HL-60/S4 (cell line): ENCODE measurements at regions not wholly inside any gene's neighbourhood (a gene's known extent, or its start where the extent isn't known, plus 50 kb on each side); places are given as distances from the start of the nearest gene placed in this dataset.

ENCODE experiments used
- in situ Hi-C: fragments of 300-500 bp; cut with MboI; formaldehyde crosslinking; loops from 2 replicates; pipeline ENCODE4 v1.14.3; 2022; ENCODE audit warnings: low sequenced_read_pairs

DNA sequence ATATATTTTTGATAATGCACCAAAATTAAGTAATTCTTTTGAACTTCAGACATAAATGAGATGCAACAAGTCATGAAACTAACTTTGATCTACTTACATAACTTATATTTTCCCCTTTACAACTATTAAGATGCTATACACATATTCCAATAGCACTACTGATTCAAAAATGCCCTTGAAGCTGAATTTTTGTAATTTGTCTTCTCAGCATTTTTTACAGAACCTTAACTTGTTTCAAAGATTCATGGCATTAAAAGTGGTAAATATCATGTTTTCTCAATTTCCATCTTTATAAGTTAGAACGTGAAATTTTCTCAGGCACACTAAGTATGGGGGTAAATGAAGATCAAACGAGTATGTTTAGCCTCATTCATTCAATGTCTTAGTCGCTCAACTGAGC is 460.0 kb upstream of the FAM241A start:
- in situ Hi-C loops: no loop called here

DNA sequence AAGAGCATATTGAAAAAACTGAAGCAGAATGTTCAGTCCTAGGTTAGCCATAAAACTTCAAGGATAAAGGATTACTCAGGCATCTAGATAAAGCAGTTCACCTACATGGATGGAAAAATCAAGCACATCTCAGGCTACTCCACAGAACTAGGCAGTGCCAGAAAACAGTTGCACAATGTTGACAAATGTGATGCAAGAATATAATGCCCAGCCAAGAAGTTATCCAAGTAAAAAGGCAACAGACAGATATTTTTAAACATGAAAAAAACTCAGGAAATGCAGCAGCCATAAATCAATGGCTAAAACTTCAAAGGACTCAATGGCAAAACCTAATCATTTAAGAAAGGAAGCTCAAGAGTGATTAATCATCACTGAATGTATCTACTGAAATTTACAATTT is 456.0 kb upstream of the FAM241A start:
- in situ Hi-C loops: no loop called here

DNA sequence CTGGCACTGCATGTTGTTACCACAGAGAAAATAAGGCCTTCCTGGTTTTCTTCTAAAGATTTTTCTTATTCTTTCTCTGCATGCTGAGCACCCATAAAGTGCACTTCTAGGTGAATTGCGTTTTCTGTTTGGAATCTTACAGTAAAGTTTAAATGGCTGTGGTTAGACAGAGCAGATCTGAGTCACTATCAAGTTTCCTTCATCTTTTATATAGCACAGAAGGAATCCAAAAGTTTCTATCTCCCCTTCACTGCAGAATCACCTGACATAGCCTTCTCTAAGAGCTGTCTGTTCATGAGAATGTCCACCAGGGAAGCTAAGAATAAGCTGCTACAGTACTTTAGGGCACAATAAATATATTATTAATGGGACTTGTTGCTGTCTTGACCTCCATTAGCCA is 455.5 kb upstream of the FAM241A start:
- in situ Hi-C loops: no loop called here

- in situ Hi-C loops: no loop called here
These were observed 451.5 kb upstream of the FAM241A start for GRCh38 chr4:111693758-111694157.

- in situ Hi-C loops: no loop called here
These were observed 449.6 kb upstream of the FAM241A start for GRCh38 chr4:111695677-111696076.

DNA sequence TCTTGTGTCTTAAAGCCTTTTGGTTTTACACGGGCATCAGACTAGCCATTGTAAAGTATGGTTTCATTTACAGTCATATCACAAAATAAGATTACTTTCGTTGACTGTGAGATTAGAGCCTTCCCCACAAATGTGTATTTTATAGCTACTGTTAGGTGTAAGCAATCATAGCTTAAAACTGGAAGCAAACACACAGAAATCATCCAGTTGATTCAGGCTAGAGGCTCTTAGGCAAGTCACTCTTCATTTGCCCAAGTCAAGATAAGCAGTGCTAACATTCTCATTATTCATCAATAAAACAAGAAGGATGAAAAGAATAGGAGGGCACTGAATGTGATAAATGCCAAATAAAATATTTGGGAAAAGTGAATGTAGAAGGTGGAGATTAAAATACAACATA is 448.7 kb upstream of the FAM241A start:
- in situ Hi-C loops: no loop called here

DNA sequence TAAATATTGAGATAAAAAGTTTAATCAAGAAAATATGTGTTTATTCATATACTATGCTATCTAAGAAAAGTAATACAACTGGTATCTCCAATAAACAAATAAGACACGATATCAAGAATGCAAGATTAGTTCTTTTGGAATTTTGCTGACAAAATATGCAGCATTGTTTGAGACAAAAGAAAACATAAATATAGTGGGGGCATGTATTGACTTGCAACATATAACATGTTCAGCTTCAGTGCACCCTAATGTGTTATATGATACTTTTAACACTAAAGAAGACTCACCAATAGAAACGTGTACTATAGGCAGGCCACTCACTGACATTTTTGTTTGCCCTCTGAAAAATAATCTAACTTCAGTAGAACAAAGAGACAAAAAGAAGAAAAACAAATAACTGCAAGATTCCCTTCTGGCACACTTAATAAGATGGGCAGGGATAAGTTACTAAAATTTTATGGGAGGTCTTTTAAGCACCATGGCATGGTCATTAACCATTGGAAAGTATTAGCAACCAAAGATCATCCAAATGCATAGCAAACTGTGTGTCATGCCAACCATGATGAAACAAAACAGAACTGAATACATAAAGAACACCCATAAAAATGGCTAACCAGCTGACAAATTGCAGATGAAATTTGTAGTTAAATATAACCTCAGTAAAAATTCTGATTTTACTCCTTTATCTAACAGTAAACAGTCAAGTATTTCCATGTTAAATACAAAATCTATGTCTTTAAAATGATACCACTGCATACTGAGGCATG is 447.9 kb upstream of the FAM241A start:
- in situ Hi-C loops: no loop called here

DNA sequence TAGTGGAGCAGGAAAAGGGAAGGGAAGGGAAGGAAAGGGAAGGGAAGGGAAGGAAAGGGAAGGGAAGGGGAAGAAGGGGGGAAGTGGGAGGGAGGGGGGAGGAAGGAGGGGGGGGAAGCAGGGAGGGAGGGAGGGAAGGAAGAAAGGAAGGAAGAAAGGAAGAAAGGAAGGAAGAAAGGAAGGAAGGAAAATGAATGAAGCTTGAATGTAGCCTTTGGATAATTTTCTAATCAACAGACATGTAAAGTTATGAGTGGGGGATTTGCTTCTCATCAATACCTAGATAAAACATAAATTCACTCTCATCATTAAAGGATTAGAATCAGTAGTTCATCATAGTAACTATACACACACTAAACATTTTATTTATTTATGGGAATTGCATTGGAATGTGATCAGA is 446.9 kb upstream of the FAM241A start:
- in situ Hi-C loops: no loop called here

- in situ Hi-C loops: no loop called here
These were observed 446.1 kb upstream of the FAM241A start for GRCh38 chr4:111699165-111699564.

GRCh38 chr4:111701102-111701501 is 444.2 kb upstream of the FAM241A start:
- in situ Hi-C loops: no loop called here

DNA sequence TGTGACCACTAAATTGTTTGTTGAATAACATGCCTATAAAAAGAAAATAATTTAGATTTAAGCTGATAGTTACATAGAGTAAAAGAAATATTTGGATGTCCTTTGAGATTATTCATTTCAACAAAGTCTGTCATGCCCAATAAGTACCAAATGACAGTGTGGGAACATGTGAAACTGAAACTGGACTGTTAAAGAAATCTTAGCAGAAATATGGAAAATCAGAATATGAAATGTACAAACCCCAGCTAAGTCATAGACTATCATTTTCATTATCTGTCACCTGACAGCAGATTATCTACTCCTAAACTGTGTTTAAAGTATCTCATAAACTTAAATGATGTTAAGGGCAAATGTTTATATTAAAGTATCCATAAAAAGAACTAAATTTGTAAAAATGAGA is 437.8 kb upstream of the FAM241A start:
- in situ Hi-C loops: no loop called here

DNA sequence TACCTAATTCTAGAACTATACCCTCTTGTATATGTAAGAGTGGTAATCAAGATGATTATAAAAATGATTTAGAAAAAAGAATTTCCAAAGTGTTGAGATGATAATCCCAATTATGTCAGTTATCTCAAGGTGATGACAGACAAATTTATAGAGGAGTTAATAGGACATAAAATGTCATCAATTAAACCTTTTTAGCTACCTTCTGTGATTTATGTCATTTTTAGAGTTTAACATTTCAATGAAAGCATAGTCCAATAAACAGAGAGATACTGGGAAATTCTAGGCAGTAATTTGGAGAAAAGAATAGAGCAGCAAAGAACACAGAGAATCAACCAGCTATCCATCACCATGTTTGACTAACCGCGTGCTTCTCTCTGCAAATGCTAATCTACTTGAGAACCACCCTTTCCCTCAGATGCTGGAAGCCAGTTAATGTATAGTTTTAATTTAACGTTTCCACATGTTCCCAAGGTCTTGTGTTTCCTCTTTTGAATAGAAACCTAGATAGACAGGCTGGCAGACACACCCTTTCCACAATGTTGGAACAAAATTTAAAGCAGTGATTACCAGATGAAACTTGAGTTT is 433.1 kb upstream of the FAM241A start:
- in situ Hi-C loops: no loop called here

- in situ Hi-C loops: no loop called here
These were observed 432.0 kb upstream of the FAM241A start for GRCh38 chr4:111713276-111713675.

GRCh38 chr4:111717921-111718320 is 427.3 kb upstream of the FAM241A start:
- in situ Hi-C loops: no loop called here

DNA sequence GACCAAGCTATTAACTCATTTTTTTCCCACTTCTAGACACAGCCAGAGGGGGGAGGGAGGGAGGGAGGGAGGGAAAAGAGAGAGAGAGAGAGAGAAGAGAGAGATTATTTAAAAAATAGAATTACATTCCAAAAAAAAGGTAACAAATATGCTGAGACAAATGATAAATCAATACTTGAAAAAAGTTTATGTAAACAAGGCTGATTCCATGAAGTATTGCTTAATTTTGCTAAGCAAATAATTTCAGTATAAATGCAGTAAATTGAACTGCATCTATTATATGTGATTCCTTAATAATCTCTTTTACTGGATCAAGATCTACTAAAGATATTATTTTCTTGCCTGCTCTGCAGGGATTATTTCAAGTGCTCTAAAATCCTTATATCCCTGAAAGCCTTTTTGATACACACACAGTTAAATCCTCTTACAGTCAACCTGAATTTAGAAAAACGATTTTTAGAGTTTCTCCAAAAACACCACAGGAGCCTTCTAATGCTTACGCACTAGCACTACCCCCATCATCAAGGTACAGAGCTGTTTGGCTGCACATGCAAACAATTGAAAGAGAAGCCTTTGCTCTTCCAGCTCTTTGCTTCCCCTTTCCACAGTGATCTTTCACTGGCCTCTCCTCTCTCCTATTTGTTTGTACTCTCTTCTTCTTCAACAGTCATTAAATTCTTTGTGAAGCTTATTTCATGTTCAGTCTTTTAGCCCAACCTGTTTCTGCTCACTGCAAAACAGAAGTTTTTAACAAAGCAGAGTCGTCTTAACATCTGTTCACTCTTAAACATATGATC is 426.3 kb upstream of the FAM241A start:
- in situ Hi-C loops: no loop called here

GRCh38 chr4:111720866-111721265 is 424.4 kb upstream of the FAM241A start:
- in situ Hi-C loops: no loop called here

DNA sequence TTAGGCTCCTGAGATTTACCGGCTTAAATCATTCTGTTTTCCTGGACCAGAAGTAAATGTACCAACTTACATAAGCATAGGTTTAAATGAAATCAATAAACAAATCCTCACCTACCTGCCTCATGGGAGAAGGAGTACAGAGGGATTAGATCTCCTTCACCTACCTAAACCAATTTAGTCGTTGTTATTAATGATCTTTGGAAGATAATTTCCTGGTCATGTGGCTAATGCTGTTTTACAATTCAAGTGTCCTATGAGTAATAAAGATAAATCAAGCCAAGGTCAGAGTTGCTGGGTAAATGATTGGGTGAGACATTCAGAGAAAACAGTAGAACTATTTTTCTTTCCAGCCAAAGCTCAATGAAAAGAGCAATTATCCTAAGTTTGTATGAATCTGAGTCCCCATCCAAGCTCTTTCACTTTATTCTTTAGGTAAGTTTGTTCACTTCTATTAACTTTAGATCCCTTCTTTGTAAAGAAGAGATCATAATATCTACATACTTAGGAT is 423.0 kb upstream of the FAM241A start:
- in situ Hi-C loops: no loop called here

DNA sequence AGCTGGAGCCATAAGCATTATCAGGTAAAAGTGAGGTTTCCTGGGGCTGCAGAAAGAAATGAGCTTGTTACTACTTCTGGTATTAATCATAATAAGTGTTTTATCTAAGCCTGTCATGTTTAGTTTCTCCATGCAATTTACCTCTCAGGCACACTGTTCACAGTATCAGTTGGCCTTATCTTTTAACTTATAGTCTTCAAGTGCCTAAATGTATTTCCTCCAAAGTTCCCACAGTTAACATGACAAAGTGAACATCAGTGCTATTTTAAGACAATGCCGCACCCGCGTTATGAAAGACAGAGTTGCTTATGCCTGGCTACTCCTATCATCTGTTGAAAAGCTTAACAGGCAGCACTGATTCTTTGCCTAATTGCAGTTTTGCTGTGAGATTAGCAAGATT is 408.7 kb upstream of the FAM241A start:
- in situ Hi-C loops: no loop called here

- in situ Hi-C loops: no loop called here
These were observed 400.4 kb upstream of the FAM241A start for GRCh38 chr4:111744847-111745246.

- in situ Hi-C loops: no loop called here
These were observed 397.1 kb upstream of the FAM241A start for GRCh38 chr4:111748157-111748556.

GRCh38 chr4:111754003-111754402 is 391.3 kb upstream of the FAM241A start:
- in situ Hi-C loops: no loop called here

DNA sequence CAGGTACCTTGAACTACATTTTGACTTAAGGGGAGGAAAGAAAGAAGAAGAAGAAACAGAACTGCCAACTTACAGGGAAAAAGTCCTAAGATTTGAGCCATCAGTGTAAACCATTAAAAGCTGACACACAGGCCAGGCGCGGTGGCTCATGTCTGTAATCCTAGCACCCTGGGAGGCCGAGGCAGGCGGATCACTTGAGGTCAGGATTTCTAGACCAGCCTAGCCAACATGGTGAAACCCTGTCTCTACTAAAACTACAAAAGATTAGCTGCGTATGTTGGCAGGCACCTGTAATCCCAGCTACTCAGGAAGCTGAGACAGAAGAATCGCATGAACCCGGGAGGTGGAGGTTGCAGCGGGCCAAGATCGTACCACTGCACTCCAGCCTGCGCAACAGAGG is 389.7 kb upstream of the FAM241A start:
- in situ Hi-C loops: no loop called here
